ENCODE measurements at regions not wholly inside any gene's neighbourhood (a gene's known extent, or its start where the extent isn't known, plus 50 kb on each side); places are given as distances from the start of the nearest gene placed in this dataset.

DNA sequence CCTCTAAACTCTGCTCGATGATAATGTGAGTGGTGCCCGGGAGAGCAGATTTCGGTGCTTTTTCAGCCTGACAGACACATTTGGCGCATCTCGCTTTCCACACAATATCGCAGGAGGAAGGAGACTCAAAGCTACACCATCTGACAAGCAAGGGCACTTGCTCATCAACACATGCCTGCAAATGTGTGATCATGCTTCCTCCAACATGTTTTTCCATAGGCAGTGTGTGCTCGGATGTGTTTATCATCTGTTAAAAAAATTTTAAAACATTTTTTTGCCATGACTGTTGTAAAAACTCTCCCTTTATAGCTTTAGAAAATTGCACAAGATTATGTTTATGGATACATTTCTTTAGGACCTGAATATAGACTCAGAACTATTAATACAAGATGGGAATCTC is 170.3 kb upstream of the PUDP start:
- in situ Hi-C loops (cut with MboI; ENCODE audit: low sequenced_read_pairs, unreplicated experiment): no loop called here
- no peak for DNase-seq (ENCODE audit: low spot score)
- TF ChIP-seq CTCF (IDR thresholded peaks at IDR 0.05; ENCODE audit: borderline replicate concordance, control extremely low read depth, extremely low read depth, insufficient read depth, missing control alignments): no peak

DNA sequence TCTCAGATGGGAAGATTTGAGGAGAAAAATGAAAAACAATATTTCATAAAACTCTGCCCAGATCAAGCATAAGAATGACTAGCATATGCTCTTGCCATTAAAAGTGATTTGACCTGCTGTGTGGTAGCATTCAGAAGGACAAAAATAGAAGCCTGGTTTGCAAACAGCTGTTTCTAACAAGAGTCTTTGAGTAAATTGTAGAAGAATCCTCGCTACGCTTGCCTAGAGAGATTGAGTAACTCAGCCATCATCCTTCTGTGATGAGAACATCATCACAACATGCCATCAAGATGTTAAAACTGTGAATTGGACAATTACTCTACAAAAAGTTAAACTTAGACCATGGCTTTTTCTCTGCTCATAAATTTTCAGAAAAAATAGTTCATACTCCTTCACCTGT is 168.9 kb upstream of the PUDP start:
- in situ Hi-C loops (cut with MboI; ENCODE audit: low sequenced_read_pairs, unreplicated experiment): no loop called here
- no peak for TF ChIP-seq CTCF (IDR thresholded peaks at IDR 0.05; ENCODE audit: borderline replicate concordance, control extremely low read depth, extremely low read depth, insufficient read depth, missing control alignments)
- DNase-seq (ENCODE audit: low spot score): no peak

GRCh38 chrX:7316280-7316679 is 168.3 kb upstream of the PUDP start:
- in situ Hi-C loops (cut with MboI; ENCODE audit: low sequenced_read_pairs, unreplicated experiment): no loop called here
- no peak for TF ChIP-seq CTCF (IDR thresholded peaks at IDR 0.05; ENCODE audit: borderline replicate concordance, control extremely low read depth, extremely low read depth, insufficient read depth, missing control alignments)
- no peak for DNase-seq (ENCODE audit: low spot score)

- no peak for TF ChIP-seq CTCF (IDR thresholded peaks at IDR 0.05; ENCODE audit: borderline replicate concordance, control extremely low read depth, extremely low read depth, insufficient read depth, missing control alignments)
- in situ Hi-C loops (cut with MboI; ENCODE audit: low sequenced_read_pairs, unreplicated experiment): no loop called here
- DNase-seq (ENCODE audit: low spot score): no peak
These were observed 166.5 kb upstream of the PUDP start for GRCh38 chrX:7314425-7314824.

GRCh38 chrX:7307720-7308119 is 159.8 kb upstream of the PUDP start:
- in situ Hi-C loops (cut with MboI; ENCODE audit: low sequenced_read_pairs, unreplicated experiment): no loop called here
- no peak for TF ChIP-seq CTCF (IDR thresholded peaks at IDR 0.05; ENCODE audit: borderline replicate concordance, control extremely low read depth, extremely low read depth, insufficient read depth, missing control alignments)
- no peak for DNase-seq (ENCODE audit: low spot score)

- TF ChIP-seq CTCF (IDR thresholded peaks at IDR 0.05; ENCODE audit: borderline replicate concordance, control extremely low read depth, extremely low read depth, insufficient read depth, missing control alignments): no peak
- in situ Hi-C loops (cut with MboI; ENCODE audit: low sequenced_read_pairs, unreplicated experiment): no loop called here
- no peak for DNase-seq (ENCODE audit: low spot score)
These were observed 146.5 kb upstream of the PUDP start for GRCh38 chrX:7294483-7294882.

Measured in GM13976 (cell line).